ENCODE measurements at regions not wholly inside any gene's neighbourhood (a gene's known extent, or its start where the extent isn't known, plus 50 kb on each side); places are given as distances from the start of the nearest gene placed in this dataset.

DNA sequence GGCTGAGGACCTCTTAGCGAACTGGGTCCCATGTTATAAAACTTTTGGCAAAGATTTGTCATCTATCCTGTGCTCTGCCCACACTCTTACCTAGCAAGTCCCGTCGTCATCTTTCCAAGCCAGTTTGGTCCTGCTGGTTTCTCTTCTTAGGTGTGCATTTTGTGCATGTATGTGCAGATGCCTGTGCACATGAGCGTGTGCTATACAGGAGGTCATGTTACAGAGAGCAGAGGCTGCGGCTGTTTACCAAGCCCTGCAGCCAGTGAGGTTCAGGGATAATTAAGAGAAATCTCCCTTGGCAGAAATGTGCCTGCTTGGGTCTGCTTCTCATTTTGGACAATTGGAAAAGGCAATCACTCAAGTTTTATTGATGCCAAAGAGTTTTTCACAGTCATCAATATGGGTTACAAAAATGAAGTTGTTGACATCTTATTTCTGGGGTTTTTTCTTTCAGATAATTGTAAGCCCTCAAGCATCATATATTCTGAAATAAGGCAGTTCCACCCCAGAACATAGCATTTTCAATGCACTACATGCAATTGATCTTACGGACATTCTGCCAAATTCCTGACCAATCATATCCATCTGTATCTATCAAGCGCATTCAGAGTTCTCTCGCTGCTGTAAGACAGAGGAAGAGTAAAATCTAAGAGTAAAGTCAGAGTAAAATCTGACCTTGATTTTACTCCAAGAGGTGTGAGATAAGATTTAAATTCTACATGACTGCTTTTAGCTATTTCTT lies 361.4 kb upstream of the ZNF32 start:
- TF ChIP-seq, protein P1, sequence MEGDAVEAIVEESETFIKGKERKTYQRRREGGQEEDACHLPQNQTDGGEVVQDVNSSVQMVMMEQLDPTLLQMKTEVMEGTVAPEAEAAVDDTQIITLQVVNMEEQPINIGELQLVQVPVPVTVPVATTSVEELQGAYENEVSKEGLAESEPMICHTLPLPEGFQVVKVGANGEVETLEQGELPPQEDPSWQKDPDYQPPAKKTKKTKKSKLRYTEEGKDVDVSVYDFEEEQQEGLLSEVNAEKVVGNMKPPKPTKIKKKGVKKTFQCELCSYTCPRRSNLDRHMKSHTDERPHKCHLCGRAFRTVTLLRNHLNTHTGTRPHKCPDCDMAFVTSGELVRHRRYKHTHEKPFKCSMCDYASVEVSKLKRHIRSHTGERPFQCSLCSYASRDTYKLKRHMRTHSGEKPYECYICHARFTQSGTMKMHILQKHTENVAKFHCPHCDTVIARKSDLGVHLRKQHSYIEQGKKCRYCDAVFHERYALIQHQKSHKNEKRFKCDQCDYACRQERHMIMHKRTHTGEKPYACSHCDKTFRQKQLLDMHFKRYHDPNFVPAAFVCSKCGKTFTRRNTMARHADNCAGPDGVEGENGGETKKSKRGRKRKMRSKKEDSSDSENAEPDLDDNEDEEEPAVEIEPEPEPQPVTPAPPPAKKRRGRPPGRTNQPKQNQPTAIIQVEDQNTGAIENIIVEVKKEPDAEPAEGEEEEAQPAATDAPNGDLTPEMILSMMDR (IDR thresholded peaks at IDR 0.05; ENCODE audit: borderline replicate concordance, extremely low read depth, low read length, poor library complexity, severe bottlenecking): no peak
- TF ChIP-seq EZH2 (IDR thresholded peaks at IDR 0.05; ENCODE audit: borderline replicate concordance, low read depth, low read length, severe bottlenecking): no peak
